Naive B cell (primary cell): ENCODE measurements at regions not wholly inside any gene's neighbourhood (a gene's known extent, or its start where the extent isn't known, plus 50 kb on each side); places are given as distances from the start of the nearest gene placed in this dataset.
"Not testable (repeated sequence)": the region's sequence is repeated elsewhere in the genome, so short reads cannot be mapped to it uniquely, and the experiment has no call there.

ENCODE experiments used
- ATAC-seq, 2 donors: fragments of 150-1000 bp; cut with Tn5 transposase; 2 replicates each; pipeline ENCODE4 v1.10.0; 2021; ENCODE audit warnings: low read depth in 2 of 2, mild to moderate bottlenecking in 2 of 2, moderate library complexity in 2 of 2
- DNase-seq: peaks from one replicate; pipeline ENCODE4 v3.0.0; 2022
- H3K27ac Mint-ChIP-seq, 6 donors: one replicate each; pipeline ENCODE4 v1.8.0; 2020 to 2022; ENCODE audit warnings: mild to moderate bottlenecking in 6 of 6, mixed read lengths in 6 of 6, moderate library complexity in 5 of 6, inconsistent platforms in 2 of 6
- H3K27me3 Mint-ChIP-seq, 3 donors: one replicate each; pipeline ENCODE4 v1.8.0; 2021 to 2022; ENCODE audit warnings: mixed read lengths in 3 of 3, mild to moderate bottlenecking in 1 of 3
- H3K36me3 Mint-ChIP-seq, 2 donors: one replicate each; pipeline ENCODE4 v1.8.0; 2020 to 2022; ENCODE audit warnings: mixed read lengths in 2 of 2, inconsistent platforms in 1 of 2, mild to moderate bottlenecking in 1 of 2
- H3K4me1 Mint-ChIP-seq, 3 donors: one replicate each; pipeline ENCODE4 v1.8.0; 2020 to 2022; ENCODE audit warnings: mixed read lengths in 3 of 3, inconsistent platforms in 1 of 3, mild to moderate bottlenecking in 1 of 3, moderate library complexity in 1 of 3
- H3K4me3 Mint-ChIP-seq, 8 donors: one replicate each; pipeline ENCODE4 v1.8.0; 2020 to 2022; ENCODE audit warnings: mild to moderate bottlenecking in 8 of 8, mixed read lengths in 8 of 8, moderate library complexity in 8 of 8, inconsistent platforms in 2 of 8
- H3K9me3 Mint-ChIP-seq, 7 donors: one replicate each; pipeline ENCODE4 v1.8.0; 2020 to 2022; ENCODE audit warnings: mixed read lengths in 7 of 7, mild to moderate bottlenecking in 5 of 7, inconsistent platforms in 2 of 7, moderate library complexity in 1 of 7

GRCh38 chr6:68025764-68026163 lies 609.3 kb upstream of the ADGRB3 start:
- Mint-ChIP-seq H3K27ac (no peak overlapping the region), H3K4me3 (no peak overlapping the region), H3K36me3 (no peaks in the 10 kb centered on the region), H3K4me1 (no peaks in the 10 kb centered on the region), H3K27me3 (no peaks in the 10 kb centered on the region), H3K9me3 (peaks cover 0 to 8% (median 5%) of the 10 kb centered on the region in 7 donors)
- no peak for ATAC-seq
- no peak for DNase-seq

- Mint-ChIP-seq H3K36me3 (no peaks in the 10 kb centered on the region), H3K4me1 (no peaks in the 10 kb centered on the region), H3K27me3 (no peaks in the 10 kb centered on the region), H3K27ac (peak overlapping the region in 1 of 6 donors; percentile 57), H3K4me3 (no peak overlapping the region), H3K9me3 (peaks cover 0 to 8% (median 5%) of the 10 kb centered on the region in 7 donors)
- DNase-seq = no peak
- ATAC-seq = no peak
Measured at GRCh38 chr6:68024570-68025269, 610.4 kb upstream of the ADGRB3 start.

DNA sequence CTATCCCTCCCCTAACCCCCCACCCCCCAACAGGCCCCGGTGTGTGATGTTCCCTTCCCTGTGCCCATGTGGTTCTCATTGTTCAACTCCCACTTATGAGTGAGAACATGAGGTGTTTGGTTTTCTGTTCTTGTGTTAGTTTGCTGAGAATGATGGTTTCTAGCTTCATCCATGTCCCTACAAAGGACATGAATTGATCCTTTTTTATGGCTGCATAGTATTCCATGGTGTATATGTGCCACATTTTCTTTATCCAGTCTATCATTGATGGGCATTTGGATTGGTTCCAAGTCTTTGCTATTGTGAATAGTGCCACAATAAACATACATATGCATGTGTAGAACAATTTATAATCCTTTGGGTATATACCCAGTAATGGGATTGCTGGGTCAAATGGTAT lies 612.1 kb upstream of the ADGRB3 start:
- not testable (repeated sequence) for H3K4me1 Mint-ChIP-seq, H3K9me3 Mint-ChIP-seq, H3K27me3 Mint-ChIP-seq, ATAC-seq, H3K27ac Mint-ChIP-seq, H3K4me3 Mint-ChIP-seq, DNase-seq, H3K36me3 Mint-ChIP-seq

- H3K36me3 Mint-ChIP-seq = no peaks in the 10 kb centered on the region
- no peak overlapping the region for H3K27ac Mint-ChIP-seq
- ATAC-seq = no peak
- H3K9me3 Mint-ChIP-seq = peaks cover 0 to 11% (median 1%) of the 10 kb centered on the region in 7 donors
- H3K4me3 Mint-ChIP-seq = no peak overlapping the region
- no peaks in the 10 kb centered on the region for H3K27me3 Mint-ChIP-seq
- H3K4me1 Mint-ChIP-seq = no peaks in the 10 kb centered on the region
- no peak for DNase-seq
Measured at GRCh38 chr6:68013780-68014515, 621.1 kb upstream of the ADGRB3 start.

- Mint-ChIP-seq H3K27me3 (no peaks in the 10 kb centered on the region), H3K4me3 (no peak overlapping the region), H3K4me1 (no peaks in the 10 kb centered on the region), H3K27ac (no peak overlapping the region), H3K36me3 (no peaks in the 10 kb centered on the region), H3K9me3 (peaks cover 0 to 11% (median 2%) of the 10 kb centered on the region in 7 donors)
- DNase-seq (no peak), ATAC-seq (no peak)
Measured at GRCh38 chr6:68012822-68013221, 622.3 kb upstream of the ADGRB3 start.

DNA sequence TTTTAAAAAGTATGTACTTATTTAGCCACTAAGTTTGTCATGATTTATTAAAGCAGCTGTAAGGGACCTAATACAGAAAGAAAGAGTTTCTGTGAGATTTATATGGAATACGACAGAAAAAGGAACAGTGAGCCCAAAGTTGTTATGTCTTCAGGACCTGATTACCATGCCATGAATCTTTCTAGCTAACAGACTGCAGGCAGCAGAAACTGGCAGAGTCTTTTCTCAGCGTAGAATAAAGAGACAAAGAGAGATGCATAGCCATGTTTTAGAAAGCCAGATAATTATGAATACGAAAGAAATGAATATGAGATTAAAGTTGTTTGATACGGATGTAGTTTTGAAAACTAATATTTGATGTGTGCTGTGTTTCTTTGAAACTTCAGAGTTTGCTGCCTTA lies 624.1 kb upstream of the ADGRB3 start:
- ATAC-seq (no peak), DNase-seq (no peak)
- H3K4me3 Mint-ChIP-seq = no peak overlapping the region
- no peaks in the 10 kb centered on the region for H3K27me3 Mint-ChIP-seq
- H3K36me3 Mint-ChIP-seq = no peaks in the 10 kb centered on the region
- peaks cover 0 to 11% (median 2%) of the 10 kb centered on the region in 7 donors for H3K9me3 Mint-ChIP-seq
- H3K27ac Mint-ChIP-seq = no peak overlapping the region
- H3K4me1 Mint-ChIP-seq = no peaks in the 10 kb centered on the region

DNA sequence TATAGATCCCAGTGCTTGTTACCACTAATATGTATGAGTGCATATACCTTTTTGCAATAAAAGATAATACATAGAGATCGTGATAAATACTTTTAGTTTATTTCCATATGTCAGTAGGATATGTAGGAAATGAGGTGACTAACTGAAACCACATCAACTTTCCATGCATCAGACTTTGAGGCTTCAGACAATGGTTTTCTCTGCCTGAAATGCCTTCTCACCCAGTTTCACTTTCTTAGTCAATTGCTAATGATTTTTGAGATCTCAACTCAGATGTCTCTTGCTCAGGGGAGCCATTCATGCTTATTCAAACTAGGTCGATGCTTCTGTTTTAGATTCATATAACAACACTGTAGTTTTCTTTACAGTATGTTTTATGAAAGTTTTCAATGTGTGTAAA lies 626.6 kb upstream of the ADGRB3 start:
- no peaks in the 10 kb centered on the region for H3K4me1 Mint-ChIP-seq
- H3K9me3 Mint-ChIP-seq = peaks cover 0 to 11% (median 2%) of the 10 kb centered on the region in 7 donors
- H3K27ac Mint-ChIP-seq = no peak overlapping the region
- no peaks in the 10 kb centered on the region for H3K36me3 Mint-ChIP-seq
- H3K4me3 Mint-ChIP-seq = no peak overlapping the region
- no peak for DNase-seq
- H3K27me3 Mint-ChIP-seq = no peaks in the 10 kb centered on the region
- ATAC-seq = no peak

- no peak overlapping the region for H3K27ac Mint-ChIP-seq
- DNase-seq (no peak), ATAC-seq (no peak)
- H3K4me3 Mint-ChIP-seq = no peak overlapping the region
- no peaks in the 10 kb centered on the region for H3K4me1 Mint-ChIP-seq
- no peaks in the 10 kb centered on the region for H3K36me3 Mint-ChIP-seq
- H3K27me3 Mint-ChIP-seq = no peaks in the 10 kb centered on the region
- peaks cover 0 to 11% (median 2%) of the 10 kb centered on the region in 7 donors for H3K9me3 Mint-ChIP-seq
Measured at GRCh38 chr6:68007717-68008116, 627.4 kb upstream of the ADGRB3 start.

DNA sequence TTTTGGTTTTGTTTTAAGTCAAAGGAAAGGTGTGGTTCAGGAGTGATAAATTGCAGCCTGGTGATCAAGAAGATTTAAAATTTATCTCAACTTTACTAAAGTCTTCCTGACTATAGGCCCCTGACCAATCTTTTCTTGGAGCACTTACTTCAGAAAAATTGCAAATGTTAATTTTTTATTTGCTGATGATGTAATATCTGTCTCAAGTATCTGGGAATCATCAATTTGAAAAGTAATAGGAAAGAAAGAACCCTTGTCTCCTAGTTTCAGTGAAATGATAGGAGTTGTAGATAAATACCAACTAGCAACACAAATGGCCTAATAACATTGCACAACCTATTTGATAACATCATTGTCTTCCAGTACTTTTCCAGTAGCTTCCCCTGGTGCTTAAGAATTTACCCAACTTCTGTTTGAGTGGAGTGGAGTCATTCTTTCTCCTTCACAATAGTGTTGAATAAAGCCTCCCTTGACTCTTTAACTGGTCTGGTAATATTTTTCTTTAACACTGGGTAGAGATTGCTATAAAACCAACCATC lies 648.3 kb upstream of the ADGRB3 start:
- no peak for ATAC-seq
- Mint-ChIP-seq H3K36me3 (no peaks in the 10 kb centered on the region), H3K4me1 (no peaks in the 10 kb centered on the region), H3K27ac (no peak overlapping the region), H3K4me3 (no peak overlapping the region), H3K9me3 (peaks cover 0 to 5% (median 2%) of the 10 kb centered on the region in 7 donors), H3K27me3 (no peaks in the 10 kb centered on the region)
- DNase-seq = no peak

DNA sequence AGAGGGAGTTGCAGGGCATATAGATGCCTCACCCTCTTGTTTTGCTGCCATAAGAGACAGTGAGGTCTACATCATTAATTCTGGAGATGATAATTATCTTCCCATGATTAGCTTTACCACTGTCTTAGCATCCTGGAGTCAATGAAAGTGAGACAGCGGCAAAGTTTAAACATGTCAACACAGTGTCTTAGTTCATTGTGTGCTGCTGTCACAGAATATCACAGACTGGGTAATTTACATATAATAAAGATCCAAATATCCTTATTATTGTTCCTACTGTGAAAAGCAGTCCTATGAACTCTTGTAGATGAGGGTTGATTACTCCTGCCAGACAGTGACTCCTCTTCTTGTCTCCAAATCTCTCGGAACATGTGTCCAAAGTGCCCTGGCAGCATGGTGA lies 658.6 kb upstream of the ADGRB3 start:
- peaks cover 0 to 6% (median 0%) of the 10 kb centered on the region in 7 donors for H3K9me3 Mint-ChIP-seq
- no peak overlapping the region for H3K4me3 Mint-ChIP-seq
- no peak for DNase-seq
- ATAC-seq = no peak
- H3K27me3 Mint-ChIP-seq = no peaks in the 10 kb centered on the region
- no peak overlapping the region for H3K27ac Mint-ChIP-seq
- H3K4me1 Mint-ChIP-seq = no peaks in the 10 kb centered on the region
- no peaks in the 10 kb centered on the region for H3K36me3 Mint-ChIP-seq

- Mint-ChIP-seq H3K27ac (no peak overlapping the region), H3K27me3 (no peaks in the 10 kb centered on the region), H3K4me3 (no peak overlapping the region), H3K4me1 (no peaks in the 10 kb centered on the region), H3K36me3 (no peaks in the 10 kb centered on the region), H3K9me3 (peaks cover 0 to 3% (median 0%) of the 10 kb centered on the region in 7 donors)
- no peak for ATAC-seq
- no peak for DNase-seq
Measured at GRCh38 chr6:67974931-67975330, 660.2 kb upstream of the ADGRB3 start.

GRCh38 chr6:67971812-67972211 lies 663.3 kb upstream of the ADGRB3 start:
- H3K36me3 Mint-ChIP-seq = no peaks in the 10 kb centered on the region
- ATAC-seq (no peak), DNase-seq (no peak)
- H3K4me1 Mint-ChIP-seq = no peaks in the 10 kb centered on the region
- H3K9me3 Mint-ChIP-seq = no peaks in the 10 kb centered on the region
- no peak overlapping the region for H3K4me3 Mint-ChIP-seq
- H3K27me3 Mint-ChIP-seq = no peaks in the 10 kb centered on the region
- H3K27ac Mint-ChIP-seq = no peak overlapping the region

GRCh38 chr6:67966830-67967229 lies 668.3 kb upstream of the ADGRB3 start:
- no peaks in the 10 kb centered on the region for H3K36me3 Mint-ChIP-seq
- no peak overlapping the region for H3K4me3 Mint-ChIP-seq
- no peaks in the 10 kb centered on the region for H3K4me1 Mint-ChIP-seq
- no peaks in the 10 kb centered on the region for H3K27me3 Mint-ChIP-seq
- DNase-seq = no peak
- no peak overlapping the region for H3K27ac Mint-ChIP-seq
- ATAC-seq = no peak
- no peaks in the 10 kb centered on the region for H3K9me3 Mint-ChIP-seq

GRCh38 chr6:67956352-67956751 lies 678.7 kb upstream of the ADGRB3 start:
- Mint-ChIP-seq H3K27me3 (no peaks in the 10 kb centered on the region), H3K4me3 (no peak overlapping the region), H3K27ac (no peak overlapping the region), H3K36me3 (no peaks in the 10 kb centered on the region), H3K9me3 (peaks cover 0 to 27% (median 16%) of the 10 kb centered on the region in 7 donors), H3K4me1 (no peaks in the 10 kb centered on the region)
- DNase-seq = no peak
- no peak for ATAC-seq
